ENCODE measurements at regions not wholly inside any gene's neighbourhood (a gene's known extent, or its start where the extent isn't known, plus 50 kb on each side); places are given as distances from the start of the nearest gene placed in this dataset.

DNA sequence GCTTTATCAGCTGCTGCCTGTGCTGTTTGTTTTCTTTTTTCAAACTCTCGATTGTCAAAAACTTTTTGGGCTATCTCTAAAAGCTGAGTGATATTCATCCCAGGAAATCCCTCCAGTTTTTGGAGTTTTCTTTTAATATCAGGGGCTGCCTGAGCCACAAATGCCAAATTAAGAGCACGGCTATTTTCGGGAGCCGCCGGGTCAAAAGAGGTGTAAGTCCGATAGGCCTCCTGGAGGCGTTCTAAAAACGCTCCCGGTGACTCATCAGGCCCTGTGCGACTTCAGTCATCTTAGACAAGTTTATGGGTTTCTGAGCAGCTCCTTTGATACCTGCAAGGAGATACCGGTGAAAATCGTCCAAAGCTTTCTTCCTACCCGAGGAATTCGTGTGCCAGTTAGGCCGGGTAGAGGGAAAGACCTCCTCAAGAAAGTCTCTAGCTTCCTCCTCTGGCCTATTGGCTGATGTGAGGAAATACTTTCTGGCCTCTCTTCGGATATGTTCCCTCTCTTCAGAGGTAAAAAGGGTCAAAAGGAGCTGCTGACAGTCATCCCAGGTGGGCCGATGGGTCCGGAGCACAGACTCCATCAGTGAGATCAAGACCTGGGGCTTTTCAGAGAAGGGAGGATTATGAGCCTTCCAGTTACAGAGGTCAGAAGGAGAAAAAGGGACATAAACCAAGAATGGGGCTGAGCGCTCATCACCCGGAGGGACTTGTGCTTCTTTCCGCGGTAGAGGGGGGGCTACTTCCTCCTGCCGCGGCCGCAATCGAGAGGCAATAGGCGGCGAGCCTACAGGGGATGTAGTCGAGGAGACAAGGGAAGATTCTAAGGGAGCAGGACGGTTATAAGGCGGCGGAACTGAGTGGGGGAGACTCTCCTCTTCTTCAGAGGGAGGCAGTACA lies 151.1 kb downstream of the TRIM27 start:
- H3K4me1 ChIP-seq: no peaks in the 10 kb centered on the region
- intact Hi-C loops (cut with micrococcal nuclease): no loop called here
- no peak overlapping the region for H3K27ac ChIP-seq (replicated peaks)
- no peaks in the 10 kb centered on the region for H3K36me3 ChIP-seq
- no peaks in the 10 kb centered on the region for H3K9me3 ChIP-seq (replicated peaks)
- H3K4me3 ChIP-seq: no peak overlapping the region
- no peak for DNase-seq
- TF ChIP-seq, protein P1, sequence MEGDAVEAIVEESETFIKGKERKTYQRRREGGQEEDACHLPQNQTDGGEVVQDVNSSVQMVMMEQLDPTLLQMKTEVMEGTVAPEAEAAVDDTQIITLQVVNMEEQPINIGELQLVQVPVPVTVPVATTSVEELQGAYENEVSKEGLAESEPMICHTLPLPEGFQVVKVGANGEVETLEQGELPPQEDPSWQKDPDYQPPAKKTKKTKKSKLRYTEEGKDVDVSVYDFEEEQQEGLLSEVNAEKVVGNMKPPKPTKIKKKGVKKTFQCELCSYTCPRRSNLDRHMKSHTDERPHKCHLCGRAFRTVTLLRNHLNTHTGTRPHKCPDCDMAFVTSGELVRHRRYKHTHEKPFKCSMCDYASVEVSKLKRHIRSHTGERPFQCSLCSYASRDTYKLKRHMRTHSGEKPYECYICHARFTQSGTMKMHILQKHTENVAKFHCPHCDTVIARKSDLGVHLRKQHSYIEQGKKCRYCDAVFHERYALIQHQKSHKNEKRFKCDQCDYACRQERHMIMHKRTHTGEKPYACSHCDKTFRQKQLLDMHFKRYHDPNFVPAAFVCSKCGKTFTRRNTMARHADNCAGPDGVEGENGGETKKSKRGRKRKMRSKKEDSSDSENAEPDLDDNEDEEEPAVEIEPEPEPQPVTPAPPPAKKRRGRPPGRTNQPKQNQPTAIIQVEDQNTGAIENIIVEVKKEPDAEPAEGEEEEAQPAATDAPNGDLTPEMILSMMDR (IDR thresholded peaks at IDR 0.05; ENCODE audit: borderline replicate concordance): no peak
- peaks cover 100% of the 10 kb centered on the region for H3K27me3 ChIP-seq (ENCODE audit: low read depth)

- Histone ChIP-seq H3K27ac (replicated peaks) (no peak overlapping the region), H3K9me3 (replicated peaks) (no peaks in the 10 kb centered on the region), H3K36me3 (no peaks in the 10 kb centered on the region), H3K4me3 (no peak overlapping the region), H3K4me1 (no peaks in the 10 kb centered on the region), H3K27me3 (ENCODE audit: low read depth) (peaks cover 100% of the 10 kb centered on the region)
- TF ChIP-seq, protein P1 (IDR thresholded peaks at IDR 0.05; ENCODE audit: borderline replicate concordance): no peak
- intact Hi-C loops (cut with micrococcal nuclease): no loop called here
- no peak for DNase-seq
These were observed 149.3 kb downstream of the TRIM27 start for GRCh38 chr6:28774292-28775051.

- TF ChIP-seq, protein P1 (IDR thresholded peaks at IDR 0.05; ENCODE audit: borderline replicate concordance): no peak
- DNase-seq: no peak
- Histone ChIP-seq H3K36me3 (no peaks in the 10 kb centered on the region), H3K27me3 (ENCODE audit: low read depth) (peaks cover 100% of the 10 kb centered on the region), H3K27ac (replicated peaks) (no peak overlapping the region), H3K9me3 (replicated peaks) (no peaks in the 10 kb centered on the region), H3K4me1 (no peaks in the 10 kb centered on the region), H3K4me3 (no peak overlapping the region)
- intact Hi-C loops (cut with micrococcal nuclease): no loop called here
These were observed 148.8 kb downstream of the TRIM27 start for GRCh38 chr6:28775052-28775376.

DNA sequence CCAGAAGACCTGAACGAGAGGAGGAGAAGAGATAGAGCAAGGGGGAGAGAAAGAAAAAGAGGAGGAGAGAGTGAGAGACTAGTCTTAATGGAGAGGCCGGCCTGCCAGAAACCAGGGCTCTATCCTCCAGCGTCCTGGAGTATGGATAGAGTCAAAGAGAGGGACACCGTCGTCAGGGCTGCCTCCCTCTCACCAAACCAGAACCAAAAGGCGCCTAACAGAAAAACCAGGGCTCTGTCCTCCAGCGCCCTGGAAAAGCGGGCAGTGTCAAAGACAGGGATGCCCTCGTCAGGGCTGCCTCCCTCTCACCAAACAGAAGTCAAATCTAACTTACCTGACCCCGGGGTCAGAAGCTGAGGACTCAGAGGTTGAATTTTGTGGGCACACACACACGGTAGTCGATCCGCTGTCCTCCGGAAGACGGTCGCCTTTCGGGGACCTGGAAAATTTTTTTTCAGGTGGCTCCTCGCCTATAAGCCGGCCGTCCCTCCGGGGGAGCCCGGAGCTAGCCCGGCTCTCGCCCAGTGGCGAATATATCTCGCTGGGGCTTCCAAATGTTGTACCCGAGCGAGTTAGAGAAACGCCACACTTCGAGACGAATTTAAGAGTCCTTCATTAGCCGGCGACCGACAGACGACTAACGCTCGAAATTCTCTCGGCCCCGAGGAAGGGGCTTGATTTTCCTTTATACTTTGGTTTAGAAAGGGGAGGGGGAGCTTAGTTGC lies 148.2 kb downstream of the TRIM27 start:
- no peak overlapping the region for H3K27ac ChIP-seq (replicated peaks)
- H3K27me3 ChIP-seq (ENCODE audit: low read depth): peaks cover 100% of the 10 kb centered on the region
- intact Hi-C loops (cut with micrococcal nuclease): no loop called here

More for the DNA sequence above, 148.2 kb downstream of the TRIM27 start:
- H3K36me3 ChIP-seq: no peaks in the 10 kb centered on the region
- no peak overlapping the region for H3K4me3 ChIP-seq
- H3K4me1 ChIP-seq: no peaks in the 10 kb centered on the region
- no peak for DNase-seq
- TF ChIP-seq, protein P1 (IDR thresholded peaks at IDR 0.05; ENCODE audit: borderline replicate concordance): no peak
- H3K9me3 ChIP-seq (replicated peaks): no peaks in the 10 kb centered on the region

Measured in left ventricle myocardium inferior (tissue), 1 donor.